ENCODE measurements at regions not wholly inside any gene's neighbourhood (a gene's known extent, or its start where the extent isn't known, plus 50 kb on each side); places are given as distances from the start of the nearest gene placed in this dataset.

DNA sequence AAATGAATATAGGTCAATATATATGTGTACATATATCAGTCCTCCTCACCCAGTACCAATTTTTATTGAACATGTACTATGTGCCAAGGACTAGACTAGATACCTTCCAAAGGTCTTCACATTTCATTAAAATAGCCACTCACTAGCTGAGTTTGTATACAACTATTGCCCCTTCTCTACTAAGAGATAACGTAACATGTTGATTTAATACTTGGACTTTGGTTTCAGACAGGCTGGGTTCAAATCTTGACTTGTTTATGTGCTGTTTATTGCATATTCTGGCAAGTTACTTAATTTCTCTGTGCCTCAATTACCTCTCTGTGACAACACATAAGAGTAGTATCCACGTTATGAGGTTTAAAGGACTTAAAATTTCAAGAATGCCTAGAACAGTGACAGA lies 184.5 kb downstream of the MTX2 start:
- H3K27ac ChIP-seq = no peak overlapping the region
- no peak for DNase-seq (ENCODE audit: low spot score)
- ChIA-PET POLR2A (ENCODE audit: low non-redundant PET) (no interaction called here), CTCF (interaction anchor here (0.6 to 2.0 kb wide), 4 partner anchors 8 to 1859 kb away, joined by 3 to 14 read pairs (median 3); no protein-coding TSS in a partner anchor)
- TF ChIP-seq, protein P1, sequence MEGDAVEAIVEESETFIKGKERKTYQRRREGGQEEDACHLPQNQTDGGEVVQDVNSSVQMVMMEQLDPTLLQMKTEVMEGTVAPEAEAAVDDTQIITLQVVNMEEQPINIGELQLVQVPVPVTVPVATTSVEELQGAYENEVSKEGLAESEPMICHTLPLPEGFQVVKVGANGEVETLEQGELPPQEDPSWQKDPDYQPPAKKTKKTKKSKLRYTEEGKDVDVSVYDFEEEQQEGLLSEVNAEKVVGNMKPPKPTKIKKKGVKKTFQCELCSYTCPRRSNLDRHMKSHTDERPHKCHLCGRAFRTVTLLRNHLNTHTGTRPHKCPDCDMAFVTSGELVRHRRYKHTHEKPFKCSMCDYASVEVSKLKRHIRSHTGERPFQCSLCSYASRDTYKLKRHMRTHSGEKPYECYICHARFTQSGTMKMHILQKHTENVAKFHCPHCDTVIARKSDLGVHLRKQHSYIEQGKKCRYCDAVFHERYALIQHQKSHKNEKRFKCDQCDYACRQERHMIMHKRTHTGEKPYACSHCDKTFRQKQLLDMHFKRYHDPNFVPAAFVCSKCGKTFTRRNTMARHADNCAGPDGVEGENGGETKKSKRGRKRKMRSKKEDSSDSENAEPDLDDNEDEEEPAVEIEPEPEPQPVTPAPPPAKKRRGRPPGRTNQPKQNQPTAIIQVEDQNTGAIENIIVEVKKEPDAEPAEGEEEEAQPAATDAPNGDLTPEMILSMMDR (conservative IDR thresholded peaks at IDR 0.05; ENCODE audit: low read depth) = no peak

GRCh38 chr2:176454893-176455815 lies 185.9 kb downstream of the MTX2 start:
- POLR2A ChIA-PET (ENCODE audit: low non-redundant PET) = no interaction called here

GRCh38 chr2:176455816-176456291 lies 186.6 kb downstream of the MTX2 start:
- CTCF ChIA-PET = interaction anchor here (1.3 to 3.5 kb wide), 4 partner anchors 18 to 315 kb away, joined by 4 to 38 read pairs (median 9); no protein-coding TSS in a partner anchor
- TF ChIP-seq, protein P1 (conservative IDR thresholded peaks at IDR 0.05; ENCODE audit: low read depth) = no peak
- POLR2A ChIA-PET (ENCODE audit: low non-redundant PET) = no interaction called here
- no peak overlapping the region for H3K27ac ChIP-seq
- no peak for DNase-seq (ENCODE audit: low spot score)

More at GRCh38 chr2:176454893-176455815, 185.9 kb downstream of the MTX2 start:
- CTCF ChIA-PET = interaction anchor here (0.5 to 3.5 kb wide), 23 partner anchors 9 to 328 kb away, joined by 3 to 38 read pairs (median 3); no protein-coding TSS in a partner anchor
- TF ChIP-seq, protein P1 (conservative IDR thresholded peaks at IDR 0.05; ENCODE audit: low read depth) = peak; percentile 86
- DNase-seq (ENCODE audit: low spot score) = peak; percentile 46
- H3K27ac ChIP-seq = no peak overlapping the region

GRCh38 chr2:176457481-176457880 lies 188.2 kb downstream of the MTX2 start:
- ChIA-PET POLR2A (ENCODE audit: low non-redundant PET) (no interaction called here), CTCF (interaction anchor here (0.6 to 3.5 kb wide), 4 partner anchors 89 to 1311 kb away, joined by 3 to 38 read pairs (median 3); no protein-coding TSS in a partner anchor)
- H3K27ac ChIP-seq = no peak overlapping the region
- DNase-seq (ENCODE audit: low spot score) = no peak
- TF ChIP-seq, protein P1 (conservative IDR thresholded peaks at IDR 0.05; ENCODE audit: low read depth) = no peak

GRCh38 chr2:176461098-176461808 lies 192.0 kb downstream of the MTX2 start:
- no peak for DNase-seq (ENCODE audit: low spot score)
- CTCF ChIA-PET = interaction anchor here (0.6 kb wide), 1 partner anchor 269 kb away, joined by 3 read pairs; no protein-coding TSS in a partner anchor
- no peak overlapping the region for H3K27ac ChIP-seq
- POLR2A ChIA-PET (ENCODE audit: low non-redundant PET) = no interaction called here
- TF ChIP-seq, protein P1 (conservative IDR thresholded peaks at IDR 0.05; ENCODE audit: low read depth) = no peak

All from RWPE1 (cell line).